K562 (cell line): ENCODE measurements at regions not wholly inside any gene's neighbourhood (a gene's known extent, or its start where the extent isn't known, plus 50 kb on each side); places are given as distances from the start of the nearest gene placed in this dataset.

ENCODE experiments used
- ATAC-seq: fragments of 200-7000 bp; cut with Tn5 transposase; 3 replicates; pipeline ENCODE4 v1.9.1; 2020; ENCODE audit warnings: moderate library complexity
- BruUV-seq: library from RNA; stranded (reverse); fragments of 400-500 nt; replicated peaks from 2 replicates; lab custom pipeline; 2021; lab: Mats Ljungman, UMichigan
- CTCF ChIA-PET: fragments of 300-600 bp; formaldehyde crosslinking; extraction: SDS; loops from one replicate; lab custom pipeline; 2021; ENCODE audit warnings: low intra/inter-chr PET ratio; lab: Yijun Ruan, JAX
- POLR2A ChIA-PET: fragments of 300-600, 350-650 bp; sonication (Branson Sonifier 250); formaldehyde crosslinking; extraction: SDS; loops from one replicate; lab custom pipeline; 2021; ENCODE audit warnings: antibody characterized with exemption, inconsistent platforms; lab: Yijun Ruan, JAX
- DNase-seq, 4 experiments: peaks; one replicate each; pipeline versions ENCODE4 v3.0.0 to v3.0.0-alpha.2; 2011 to 2018; ENCODE audit warnings: low spot score in 3 of 4, mixed read lengths in 3 of 4; ENCODE audit errors: extremely low read depth in 1 of 4
- FAIRE-seq: peaks from 2 replicates; lab custom pipeline; 2011; peaks lifted over from hg19 to GRCh38; lab: Jason Lieb, UNC
- H2AFZ ChIP-seq: 2 replicates; pipeline ENCODE4 v1.6.0; 2011; ENCODE audit warnings: low read depth, low read length, control low read depth, inconsistent platforms
- H3K27ac ChIP-seq: fragments of 200-600 bp; 3 replicates; pipeline ENCODE4 v1.8.0; 2011; ENCODE audit warnings: low read depth, mild to moderate bottlenecking, control low read depth, inconsistent platforms, low read length, moderate library complexity, mixed read lengths; ENCODE audit errors: extremely low read depth
- H3K27me3 ChIP-seq, 2 experiments: fragments of 300-600 bp in 1 of 2; 2 replicates in 1 of 2; 3 replicates in 1 of 2; pipeline versions ENCODE4 v1.6.0 to v1.8.0; 2011; ENCODE audit warnings: inconsistent platforms in 2 of 2, low read length in 2 of 2, mild to moderate bottlenecking in 1 of 2, mixed read lengths in 1 of 2, moderate library complexity in 1 of 2; ENCODE audit not compliant: control insufficient read depth in 2 of 2, insufficient read depth in 2 of 2
- H3K36me3 ChIP-seq: fragments of 300-600 bp; 3 replicates; pipeline ENCODE4 v1.8.0; 2011; ENCODE audit warnings: mild to moderate bottlenecking, low read length, inconsistent platforms; ENCODE audit not compliant: control insufficient read depth, insufficient read depth
- H3K4me1 ChIP-seq, 2 experiments: fragments of 200-600 bp in 1 of 2; replicated peaks in 1 of 2; 2 replicates in 1 of 2; 3 replicates in 1 of 2; pipeline versions ENCODE4 v1.5.1 to v1.8.0; 2011; ENCODE audit warnings: inconsistent platforms in 2 of 2, low read length in 2 of 2, mild to moderate bottlenecking in 1 of 2, mixed read lengths in 1 of 2, moderate library complexity in 1 of 2; ENCODE audit not compliant: control insufficient read depth in 2 of 2, insufficient read depth in 2 of 2
- H3K4me2 ChIP-seq: 2 replicates; pipeline ENCODE4 v1.6.1; 2011; ENCODE audit warnings: low read length, control low read depth, inconsistent platforms, mixed read lengths; ENCODE audit not compliant: insufficient read depth
- H3K4me3 ChIP-seq: fragments of 200-600 bp; sonication (generic), shearing (Covaris generic); 2 replicates; pipeline ENCODE4 v1.5.1; 2016; ENCODE audit warnings: control low read depth, inconsistent platforms
- H3K79me2 ChIP-seq: fragments of 200-600 bp; 3 replicates; pipeline ENCODE4 v1.8.0; 2011; ENCODE audit warnings: low read length, inconsistent platforms; ENCODE audit not compliant: control insufficient read depth, insufficient read depth
- H3K9ac ChIP-seq, 2 experiments: 2 replicates each; pipeline versions ENCODE4 v1.6.0 to v1.6.1; 2011; ENCODE audit warnings: low read depth in 2 of 2, low read length in 2 of 2, control low read depth in 1 of 2, inconsistent platforms in 1 of 2, mild to moderate bottlenecking in 1 of 2, mixed read lengths in 1 of 2; ENCODE audit not compliant: insufficient read depth in 1 of 2
- H3K9me1 ChIP-seq: one replicate; pipeline ENCODE4 v1.6.0; 2011; ENCODE audit warnings: inconsistent platforms, mild to moderate bottlenecking, low read length, moderate library complexity; ENCODE audit not compliant: control insufficient read depth, insufficient read depth
- H3K9me3 ChIP-seq: replicated peaks from 2 replicates; pipeline ENCODE4 v1.5.1; 2011; ENCODE audit warnings: low read depth, low read length, inconsistent platforms; ENCODE audit not compliant: control insufficient read depth, insufficient read depth
- H4K20me1 ChIP-seq: replicated peaks from 2 replicates; pipeline ENCODE4 v1.6.1; 2011; ENCODE audit warnings: low read length, inconsistent platforms, mixed read lengths; ENCODE audit not compliant: control insufficient read depth, insufficient read depth
- CBX5 ChIP-seq: IDR thresholded peaks from 2 replicates; pipeline ENCODE4 v1.6.1; 2014; ENCODE audit warnings: low read depth, borderline replicate concordance
- DACH1 ChIP-seq: fragments of 450-650 bp; IDR thresholded peaks from 2 replicates; pipeline ENCODE4 v1.6.1; 2018; ENCODE audit not compliant: partially characterized antibody
- FOXK2 ChIP-seq, 2 experiments: fragments of 450-650 bp; IDR thresholded peaks in 1 of 2; conservative IDR thresholded peaks in 1 of 2; 2 replicates each; pipeline ENCODE4 v1.6.1; 2016; ENCODE audit warnings: low read depth in 2 of 2, mild to moderate bottlenecking in 1 of 2
- HSF4 ChIP-seq: fragments of 250-450 bp; sonication (Bioruptor Pico); IDR thresholded peaks from 2 replicates; pipeline ENCODE4 v2.1.2; 2022; ENCODE audit warnings: mild to moderate bottlenecking, moderate library complexity, borderline replicate concordance
- JUN ChIP-seq, 2 experiments: sonication (generic) in 1 of 2; formaldehyde crosslinking in 1 of 2; IDR thresholded peaks; 2 replicates each; pipeline versions ENCODE4 v1.6.1 to v1.8.0; 2012 to 2022; ENCODE audit warnings: borderline replicate concordance in 2 of 2, mild to moderate bottlenecking in 2 of 2, improper control_type of control experiment in 1 of 2, low read depth in 1 of 2, low read length in 1 of 2, missing genetic modification reagents in 1 of 2
- KDM1A ChIP-seq, 2 experiments: fragments of 450-650 bp; IDR thresholded peaks; 2 replicates each; pipeline ENCODE4 v1.6.1; 2016; ENCODE audit warnings: mild to moderate bottlenecking in 2 of 2
- NRF1 ChIP-seq, 2 experiments: fragments of 450-650 bp; IDR thresholded peaks in 1 of 2; conservative IDR thresholded peaks in 1 of 2; 2 replicates each; pipeline ENCODE4 v1.6.1; 2014; ENCODE audit warnings: mild to moderate bottlenecking in 2 of 2
- RBM15 ChIP-seq: fragments of 200-400 bp; formaldehyde crosslinking; IDR thresholded peaks from 2 replicates; pipeline ENCODE4 v1.6.1; 2018; ENCODE audit warnings: mild to moderate bottlenecking, low read length, moderate library complexity; ENCODE audit not compliant: insufficient read depth
- RHOXF2B ChIP-seq: fragments of 250-450 bp; sonication (Bioruptor Pico); conservative IDR thresholded peaks from 2 replicates; pipeline ENCODE4 v1.5.1; 2021
- ZNF239 ChIP-seq: fragments of 250-450 bp; sonication (Bioruptor Pico); IDR thresholded peaks from 2 replicates; pipeline ENCODE4 v1.4.0; 2020; ENCODE audit warnings: mild to moderate bottlenecking
- ZNF3 ChIP-seq: fragments of 250-450 bp; sonication (Bioruptor Pico); IDR thresholded peaks from 2 replicates; pipeline ENCODE4 v1.5.0; 2021; ENCODE audit warnings: mild to moderate bottlenecking, moderate library complexity
- WGBS: fragments of 100-300 bp; shearing (Covaris generic); methylation state at CpG from one replicate; pipeline ENCODE4 v1.1.6; 2016; ENCODE audit warnings: low coverage, mixed read lengths; ENCODE audit not compliant: insufficient coverage; ENCODE audit errors: missing lambda C conversion rate; 5-methylcytosine and 5-hydroxymethylcytosine counted together
- in situ Hi-C: fragments of 300-500 bp; cut with MboI; formaldehyde crosslinking; loops from 4 replicates; pipeline ENCODE4 v1.15.0; 2018; ENCODE audit warnings: inconsistent platforms, mixed read lengths
- intact Hi-C: fragments of 100-400 bp; cut with micrococcal nuclease; formaldehyde crosslinking; loops from 2 replicates; pipeline ENCODE4 v1.14.2; 2022

DNA sequence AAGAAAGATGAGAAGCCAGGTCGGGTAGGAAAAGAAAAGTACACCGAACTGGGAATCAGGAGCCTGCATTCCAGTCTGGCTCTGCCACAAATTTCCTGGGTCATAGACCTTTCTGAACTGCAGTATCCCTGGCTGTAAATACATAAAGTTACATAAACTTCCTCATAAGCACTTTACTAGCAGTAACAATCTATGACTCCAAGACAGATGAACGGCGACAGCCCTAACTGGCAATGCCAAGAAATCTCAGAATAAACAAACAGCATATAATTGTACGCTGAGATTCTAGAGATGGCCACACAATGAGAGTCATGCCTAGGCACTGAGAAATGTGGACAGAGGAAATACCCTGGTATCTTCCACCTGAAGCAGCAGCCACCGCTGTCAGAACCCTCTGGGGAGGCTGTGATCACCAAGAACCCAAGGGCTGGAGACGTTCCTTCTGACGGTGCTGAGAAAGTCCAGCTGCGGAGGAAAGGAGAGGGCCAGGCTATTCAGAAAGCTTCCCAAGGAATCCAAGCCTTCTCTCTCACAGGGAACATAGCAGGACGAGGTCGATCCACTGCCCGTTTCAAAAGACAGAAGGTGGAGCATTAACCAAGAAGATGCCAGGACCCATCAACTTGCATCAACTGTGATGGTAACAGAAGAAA is 89.3 kb upstream of the SLC66A3 start:
- no TSS peak for BruUV-seq
- TF ChIP-seq RHOXF2B (CRISPR knock-in tag) (no peak), JUN (IDR thresholded peaks at IDR 0.05; ENCODE audit: borderline replicate concordance, low read depth, low read length) (no peak), JUN (CRISPR knock-in tag; IDR thresholded peaks at IDR 0.05; ENCODE audit: borderline replicate concordance) (no peak), CBX5 (no peak)
- no peaks in the 10 kb centered on the region for H3K9me1 ChIP-seq
- FAIRE-seq (no peak), DNase-seq (no peak), ATAC-seq (no peak)
- no peaks in the 10 kb centered on the region for H3K9me3 ChIP-seq
- ChIA-PET POLR2A (interaction anchor here (0.7 kb wide), 1 partner anchor 235 kb away, joined by 3 read pairs; no protein-coding TSS in a partner anchor), CTCF (no interaction called here)
- H3K36me3 ChIP-seq = no peaks in the 10 kb centered on the region
- H4K20me1 ChIP-seq = no peaks in the 10 kb centered on the region
- no peaks in the 10 kb centered on the region for H3K79me2 ChIP-seq
- no peak overlapping the region for H3K27ac ChIP-seq
- H3K9ac ChIP-seq = no peak overlapping the region
- peaks cover 11 to 38% of the 10 kb centered on the region in 2 experiments; a peak in 3 of 5 replicates for H3K27me3 ChIP-seq
- intact Hi-C loops = no loop called here
- H3K4me3 ChIP-seq = no peak overlapping the region
- WGBS = 2% methylated on average over 11 of the region's 12 CpGs
- no peak overlapping the region for H2AFZ ChIP-seq
- H3K4me2 ChIP-seq = no peak overlapping the region
- in situ Hi-C loops = no loop called here
- H3K4me1 ChIP-seq = no peaks in the 10 kb centered on the region

DNA sequence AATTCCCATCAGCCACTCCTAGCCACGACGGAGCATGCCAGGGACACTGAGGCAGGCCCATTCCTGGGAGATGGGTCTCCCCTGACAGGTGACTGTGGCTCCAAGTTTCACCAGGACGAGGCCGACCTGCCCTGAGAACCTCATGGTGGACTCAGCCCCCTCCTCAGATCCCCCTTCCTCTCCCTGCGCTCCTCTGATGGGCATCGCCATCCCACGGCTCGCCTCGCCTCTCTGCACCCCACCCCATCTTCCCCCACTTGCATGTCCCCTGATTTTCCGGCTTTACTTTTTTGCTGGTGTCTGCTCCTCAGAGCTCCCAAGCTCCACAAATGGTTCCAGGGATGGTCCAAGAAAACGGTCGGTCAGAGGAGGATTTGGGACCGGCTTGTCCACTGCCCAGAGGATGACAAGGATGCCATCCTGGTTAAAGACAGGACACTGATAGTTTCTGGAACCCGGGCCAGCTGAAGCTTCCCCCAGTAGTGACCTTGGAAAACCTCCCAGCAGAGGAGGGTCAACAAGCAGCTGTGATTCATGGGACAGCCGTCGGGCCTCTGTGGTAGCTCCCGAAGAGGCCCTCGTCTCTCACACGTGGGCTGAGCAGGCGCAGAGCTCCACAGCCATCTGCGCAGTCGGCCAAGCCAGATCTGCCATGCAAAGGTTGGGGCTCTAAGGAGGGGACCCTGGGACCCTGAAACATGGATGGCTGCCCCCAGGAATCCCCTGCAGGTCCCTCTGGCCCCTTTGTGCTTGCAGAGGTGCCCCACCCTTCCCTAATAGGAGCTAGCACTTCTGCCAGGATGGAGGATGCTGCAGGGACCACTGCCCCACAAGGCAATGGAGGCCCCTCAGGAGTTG is 87.8 kb upstream of the SLC66A3 start:
- ChIA-PET POLR2A (no interaction called here), CTCF (no interaction called here)
- no TSS peak for BruUV-seq
- H2AFZ ChIP-seq = no peak overlapping the region
- H3K9me3 ChIP-seq = no peaks in the 10 kb centered on the region
- H3K27ac ChIP-seq = no peak overlapping the region
- no peak overlapping the region for H3K9ac ChIP-seq
- DNase-seq (no peak), FAIRE-seq (no peak), ATAC-seq (no peak)
- no peaks in the 10 kb centered on the region for H3K4me1 ChIP-seq
- H3K36me3 ChIP-seq = no peaks in the 10 kb centered on the region
- intact Hi-C loops = no loop called here
- H3K79me2 ChIP-seq = no peaks in the 10 kb centered on the region
- peak; percentile 20 to 31; a peak in 2 of 4 replicates for TF ChIP-seq NRF1 (conservative IDR thresholded peaks at IDR 0.05 in 1 of 2, IDR thresholded peaks at IDR 0.05 in 1 of 2)
- no peak for TF ChIP-seq DACH1
- TF ChIP-seq KDM1A (IDR thresholded peaks at IDR 0.05) = no peak
- TF ChIP-seq RBM15 = no peak
- TF ChIP-seq FOXK2 (conservative IDR thresholded peaks at IDR 0.05 in 1 of 2, IDR thresholded peaks at IDR 0.05 in 1 of 2; ENCODE audit: low read depth in 2 of 2) = no peak
- no peak for TF ChIP-seq HSF4 (CRISPR knock-in tag)
- TF ChIP-seq ZNF3 (CRISPR knock-in tag) = no peak
- TF ChIP-seq ZNF239 = no peak
- WGBS = 2% methylated on average over 22 of the region's 22 CpGs
- no peaks in the 10 kb centered on the region for H4K20me1 ChIP-seq
- H3K27me3 ChIP-seq = peaks cover 13 to 45% of the 10 kb centered on the region in 2 experiments; a peak in 3 of 5 replicates
- no peak overlapping the region for H3K4me3 ChIP-seq
- in situ Hi-C loops = no loop called here
- H3K4me2 ChIP-seq = no peak overlapping the region
- no peaks in the 10 kb centered on the region for H3K9me1 ChIP-seq
